ENCODE measurements at regions not wholly inside any gene's neighbourhood (a gene's known extent, or its start where the extent isn't known, plus 50 kb on each side); places are given as distances from the start of the nearest gene placed in this dataset.
"Not testable (repeated sequence)": the region's sequence is repeated elsewhere in the genome, so short reads cannot be mapped to it uniquely, and the experiment has no call there.

- not testable (repeated sequence) for TF ChIP-seq CTCF (IDR thresholded peaks at IDR 0.05; ENCODE audit: low read depth, low read length); POLR2A (IDR thresholded peaks at IDR 0.05; ENCODE audit: extremely low read depth, insufficient read length); MAX (IDR thresholded peaks at IDR 0.05; ENCODE audit: low read depth, low read length); MYC (IDR thresholded peaks at IDR 0.05; ENCODE audit: low read depth, low read length)
Observed at GRCh38 chr11:129712486-129713240, 103.0 kb upstream of the TMEM45B start.

Measured in NB4 (cell line).